Right lobe of liver (tissue), 6 donors: ENCODE measurements at regions not wholly inside any gene's neighbourhood (a gene's known extent, or its start where the extent isn't known, plus 50 kb on each side); places are given as distances from the start of the nearest gene placed in this dataset.
"Not testable (repeated sequence)": the region's sequence is repeated elsewhere in the genome, so short reads cannot be mapped to it uniquely, and the experiment has no call there.

ENCODE experiments used
- ATAC-seq, 4 donors: fragments of 200-7000 bp; cut with Tn5 transposase; one replicate each; pipeline ENCODE4 v1.9.1; 2020; ENCODE audit warnings: mild to moderate bottlenecking in 4 of 4, moderate library complexity in 4 of 4
- DNase-seq, 3 donors: peaks; one replicate each; pipeline ENCODE4 v3.0.0-alpha.2; 2020
- H3K27ac ChIP-seq, 3 donors: fragments of 200-600 bp; one replicate each; pipeline ENCODE4 v1.8.0; 2022
- H3K27me3 ChIP-seq, 2 donors: fragments of 200-600 bp; one replicate each; pipeline ENCODE4 v1.8.0; 2022
- H3K36me3 ChIP-seq, 4 donors: fragments of 200-600 bp; sonication (generic) in 1 of 4; one replicate each; pipeline versions ENCODE4 v1.5.1 to v1.8.0; 2017 to 2022; ENCODE audit warnings: control low read depth in 1 of 4
- H3K4me1 ChIP-seq, 4 donors: fragments of 200-600 bp; sonication (generic) in 1 of 4; one replicate each; pipeline versions ENCODE4 v1.5.1 to v1.8.0; 2017 to 2022; ENCODE audit warnings: control low read depth in 1 of 4
- H3K4me3 ChIP-seq, 3 donors: fragments of 200-600 bp; one replicate each; pipeline ENCODE4 v1.8.0; 2022
- H3K9me3 ChIP-seq, 4 donors: fragments of 200-600 bp; sonication (generic) in 1 of 4; one replicate each; pipeline versions ENCODE4 v1.5.1 to v1.8.0; 2017 to 2022; ENCODE audit warnings: control low read depth in 1 of 4
- WGBS: methylation state at CpG from one replicate; pipeline ENCODE4 v1.1.6; 2018; ENCODE audit warnings: low coverage, low lambda C conversion rate; ENCODE audit not compliant: insufficient coverage; ENCODE audit errors: missing lambda C conversion rate; 5-methylcytosine and 5-hydroxymethylcytosine counted together
- intact Hi-C, 2 donors: fragments of 100-400 bp; cut with DNase I; formaldehyde crosslinking; loops; one replicate each; pipeline versions ENCODE4 v1.11.2 to v1.14.1; 2022
- donor health status: DM: no; HTN: yes; CAD: no.
- donor health status: DM: no; HTN: no; CAD: no.
- donor health status: DM: no; HTN: no; CAD: no.
- donor health status: DM: no; HTN: yes; CAD: no.
- donor health status: DM: no; HTN: yes; CAD: no.

GRCh38 chr21:7129884-7130710, 3391.3 kb upstream of the TPTE start:
- H3K4me1 ChIP-seq, H3K27ac ChIP-seq, DNase-seq, intact Hi-C loops, H3K4me3 ChIP-seq, H3K36me3 ChIP-seq, H3K9me3 ChIP-seq, H3K27me3 ChIP-seq: not testable (repeated sequence)
- peak in 3 of 4 donors; percentile 28 to 56 (median 43) for ATAC-seq
- no CpG with 5 or more reads among the region's 25 CpGs for WGBS
